Colonic mucosa (tissue), 4 donors: ENCODE measurements at regions not wholly inside any gene's neighbourhood (a gene's known extent, or its start where the extent isn't known, plus 50 kb on each side); places are given as distances from the start of the nearest gene placed in this dataset.

ENCODE experiments used
- DNase-seq: peaks from one replicate; pipeline ENCODE4 v3.0.0-alpha.2; 2020
- H3K27ac ChIP-seq: fragments of 200-600 bp; one replicate; pipeline ENCODE4 v1.8.0; 2021
- H3K27me3 ChIP-seq: fragments of 200-600 bp; one replicate; pipeline ENCODE4 v1.8.0; 2021
- H3K36me3 ChIP-seq: fragments of 200-600 bp; one replicate; pipeline ENCODE4 v1.8.0; 2021
- H3K4me1 ChIP-seq: fragments of 200-600 bp; one replicate; pipeline ENCODE4 v1.8.0; 2021; ENCODE audit warnings: mild to moderate bottlenecking
- H3K4me3 ChIP-seq: fragments of 200-600 bp; one replicate; pipeline ENCODE4 v1.8.0; 2021
- H3K9ac ChIP-seq, 2 donors: one replicate each; pipeline ENCODE4 v1.7.0; 2013; ENCODE audit warnings: control low read depth in 2 of 2, low read depth in 2 of 2, low read length in 2 of 2
- H3K9me3 ChIP-seq: fragments of 200-600 bp; one replicate; pipeline ENCODE4 v1.8.0; 2021
- intact Hi-C: fragments of 100-400 bp; cut with DNase I; formaldehyde crosslinking; loops from one replicate; pipeline ENCODE4 v1.14.1; 2022
- TF ChIP-seq, protein P1 (sequence below): fragments of 200-600 bp; IDR thresholded peaks from one replicate; pipeline ENCODE4 v1.8.0; 2022; ENCODE audit warnings: antibody characterized with exemption, mild to moderate bottlenecking
- donor health status: healthy.
- donor health status: DM: no; HTN: no; CAD: no.
- donor health status: DM: no; HTN: no; CAD: no.

DNA sequence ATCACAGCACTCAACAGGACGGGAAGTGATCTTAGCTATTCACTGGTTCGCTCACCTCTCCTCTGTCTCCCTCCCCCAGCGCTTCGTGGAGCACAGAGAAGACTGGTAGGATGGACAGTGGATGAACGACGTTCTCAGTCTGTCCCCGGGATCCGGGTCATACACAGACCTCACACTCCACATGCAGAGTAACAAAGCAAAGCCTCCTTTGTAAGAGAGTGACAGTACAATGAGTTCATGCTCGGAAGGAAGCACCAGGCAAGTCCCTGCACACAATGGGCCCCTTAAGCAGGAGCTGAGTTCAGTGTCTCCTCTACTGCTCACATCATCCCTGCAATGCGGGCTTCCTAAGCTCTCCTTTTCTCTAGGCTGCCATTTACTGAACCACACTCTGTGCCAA, 356.9 kb downstream of the C16orf95 start:
- no peak overlapping the region for H3K9ac ChIP-seq
- intact Hi-C loops = no loop called here
- H3K36me3 ChIP-seq = no peaks in the 10 kb centered on the region
- DNase-seq = no peak
- TF ChIP-seq, protein P1, sequence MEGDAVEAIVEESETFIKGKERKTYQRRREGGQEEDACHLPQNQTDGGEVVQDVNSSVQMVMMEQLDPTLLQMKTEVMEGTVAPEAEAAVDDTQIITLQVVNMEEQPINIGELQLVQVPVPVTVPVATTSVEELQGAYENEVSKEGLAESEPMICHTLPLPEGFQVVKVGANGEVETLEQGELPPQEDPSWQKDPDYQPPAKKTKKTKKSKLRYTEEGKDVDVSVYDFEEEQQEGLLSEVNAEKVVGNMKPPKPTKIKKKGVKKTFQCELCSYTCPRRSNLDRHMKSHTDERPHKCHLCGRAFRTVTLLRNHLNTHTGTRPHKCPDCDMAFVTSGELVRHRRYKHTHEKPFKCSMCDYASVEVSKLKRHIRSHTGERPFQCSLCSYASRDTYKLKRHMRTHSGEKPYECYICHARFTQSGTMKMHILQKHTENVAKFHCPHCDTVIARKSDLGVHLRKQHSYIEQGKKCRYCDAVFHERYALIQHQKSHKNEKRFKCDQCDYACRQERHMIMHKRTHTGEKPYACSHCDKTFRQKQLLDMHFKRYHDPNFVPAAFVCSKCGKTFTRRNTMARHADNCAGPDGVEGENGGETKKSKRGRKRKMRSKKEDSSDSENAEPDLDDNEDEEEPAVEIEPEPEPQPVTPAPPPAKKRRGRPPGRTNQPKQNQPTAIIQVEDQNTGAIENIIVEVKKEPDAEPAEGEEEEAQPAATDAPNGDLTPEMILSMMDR = no peak
- no peak overlapping the region for H3K27ac ChIP-seq
- H3K27me3 ChIP-seq = no peaks in the 10 kb centered on the region
- no peaks in the 10 kb centered on the region for H3K9me3 ChIP-seq
- no peaks in the 10 kb centered on the region for H3K4me1 ChIP-seq
- H3K4me3 ChIP-seq = no peak overlapping the region

DNA sequence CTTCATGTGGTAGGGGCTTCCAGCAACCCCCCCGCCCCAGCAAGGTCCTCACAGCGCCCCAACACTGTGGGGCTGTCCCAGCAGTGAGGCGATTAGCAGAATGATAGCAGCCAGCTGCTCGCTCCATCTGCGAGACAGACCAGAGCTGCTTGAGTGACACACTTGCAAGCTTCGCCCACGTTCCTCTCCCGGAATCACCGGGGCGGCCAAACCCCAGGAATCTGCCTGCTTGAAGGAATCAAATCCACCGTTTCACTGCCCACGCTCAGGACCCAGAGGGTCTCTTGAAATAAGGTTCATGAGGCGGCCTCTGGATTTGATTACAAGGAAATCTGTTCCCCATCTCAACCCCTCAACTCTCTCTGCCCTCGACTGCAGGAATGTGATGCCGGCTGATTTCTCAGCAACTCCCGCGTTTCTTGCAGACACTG, 356.0 kb downstream of the C16orf95 start:
- H3K27me3 ChIP-seq = no peaks in the 10 kb centered on the region
- no peak for DNase-seq

DNA sequence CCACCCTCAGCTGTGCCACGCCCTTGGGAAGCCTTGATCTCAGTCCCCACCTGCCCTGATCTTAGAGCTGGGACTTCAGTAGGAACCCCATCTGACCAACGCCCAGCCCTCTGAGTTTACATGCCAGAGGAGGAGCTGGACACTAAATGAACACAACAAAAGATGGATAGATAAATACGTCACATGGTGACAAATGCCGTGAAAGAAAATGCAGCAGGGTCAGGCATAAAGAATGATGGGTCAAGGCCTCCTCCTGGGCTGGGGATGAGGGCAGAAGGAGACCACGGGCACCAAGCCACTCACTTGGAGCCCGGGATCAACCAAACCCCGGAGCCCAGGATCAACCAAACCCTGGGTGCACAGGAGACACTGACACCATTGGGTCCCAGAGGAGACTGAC, 354.9 kb downstream of the C16orf95 start:
- Histone ChIP-seq H3K9ac (no peak overlapping the region), H3K36me3 (no peaks in the 10 kb centered on the region), H3K27me3 (no peaks in the 10 kb centered on the region), H3K4me3 (no peak overlapping the region), H3K4me1 (no peaks in the 10 kb centered on the region), H3K27ac (no peak overlapping the region), H3K9me3 (no peaks in the 10 kb centered on the region)
- DNase-seq = no peak
- intact Hi-C loops = no loop called here
- TF ChIP-seq, protein P1 = no peak

More for the DNA sequence above, 356.0 kb downstream of the C16orf95 start:
- Histone ChIP-seq H3K9me3 (no peaks in the 10 kb centered on the region), H3K27ac (no peak overlapping the region), H3K4me1 (no peaks in the 10 kb centered on the region), H3K9ac (no peak overlapping the region), H3K36me3 (no peaks in the 10 kb centered on the region), H3K4me3 (no peak overlapping the region)
- TF ChIP-seq, protein P1 = no peak
- intact Hi-C loops = no loop called here

DNA sequence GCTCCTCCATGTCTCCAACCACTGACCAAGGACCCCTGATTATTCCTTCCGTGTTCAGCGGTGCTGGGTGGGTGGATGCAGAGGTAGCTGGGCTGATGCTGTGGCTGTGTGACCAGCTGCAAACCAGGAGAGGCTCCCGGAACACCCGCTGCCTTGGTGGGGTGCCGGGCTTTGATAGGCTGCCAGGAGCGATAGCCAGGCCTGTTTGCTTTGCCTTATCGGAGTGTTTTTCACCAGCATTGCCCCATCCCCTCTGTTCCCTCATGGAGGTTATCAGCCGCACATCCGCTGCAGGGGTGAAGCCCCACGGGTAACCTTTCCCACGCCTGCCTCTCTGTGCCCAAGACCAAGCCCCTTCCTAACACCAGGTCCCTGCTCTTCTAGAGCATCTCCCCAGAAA, 354.3 kb downstream of the C16orf95 start:
- intact Hi-C loops = no loop called here
- TF ChIP-seq, protein P1 = no peak
- H3K4me1 ChIP-seq = no peaks in the 10 kb centered on the region
- no peaks in the 10 kb centered on the region for H3K36me3 ChIP-seq
- H3K4me3 ChIP-seq = no peak overlapping the region
- H3K9ac ChIP-seq = no peak overlapping the region
- H3K27ac ChIP-seq = no peak overlapping the region
- no peaks in the 10 kb centered on the region for H3K9me3 ChIP-seq
- DNase-seq = no peak
- no peaks in the 10 kb centered on the region for H3K27me3 ChIP-seq

DNA sequence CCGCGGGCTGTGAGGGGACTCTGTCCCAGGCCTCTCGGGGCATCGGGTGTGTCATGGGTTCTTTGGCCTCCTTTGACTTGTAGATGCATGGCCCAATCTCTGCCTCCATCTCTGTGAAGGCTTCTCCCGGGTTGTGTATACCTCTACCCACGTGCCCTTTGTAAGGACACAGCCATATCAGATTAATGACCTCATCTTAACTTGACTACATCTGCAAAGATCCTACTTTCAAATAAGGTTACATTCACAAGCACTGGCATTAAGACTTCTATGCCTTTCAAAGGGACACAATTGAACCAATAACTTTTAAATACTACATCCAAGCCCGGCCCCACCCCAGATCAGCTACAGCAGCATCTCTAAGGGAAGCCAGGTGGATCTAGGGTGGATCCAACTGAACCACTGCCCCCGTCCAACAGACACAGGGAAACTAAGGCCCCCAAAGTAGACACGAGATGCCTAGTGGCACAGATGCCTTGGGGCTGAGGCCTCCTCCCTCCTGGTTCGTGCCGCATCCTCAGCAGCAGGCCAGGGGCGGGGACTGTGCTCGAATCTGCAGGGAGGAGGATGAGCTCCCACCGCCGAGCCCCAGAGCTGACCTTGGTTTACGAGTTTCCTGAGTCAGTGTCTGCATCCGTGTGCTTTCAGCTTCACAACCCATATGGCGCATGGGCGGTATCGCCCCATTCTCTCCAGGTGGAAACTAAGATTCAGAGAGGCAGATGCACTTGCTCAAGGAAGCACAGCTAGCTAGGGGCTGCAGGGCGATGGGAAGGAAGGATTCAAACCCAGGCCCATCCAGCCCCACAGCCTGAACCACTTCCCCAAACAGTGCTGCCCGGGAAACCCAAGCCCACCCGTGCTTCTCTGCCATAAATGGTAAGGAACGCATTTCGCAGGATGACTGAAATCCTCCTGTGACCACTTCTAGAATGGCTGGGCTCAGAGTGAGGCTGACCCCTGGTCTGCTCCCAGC, 353.3 kb downstream of the C16orf95 start:
- no peak overlapping the region for H3K9ac ChIP-seq
- H3K36me3 ChIP-seq = no peaks in the 10 kb centered on the region
- no peak for DNase-seq
- H3K27me3 ChIP-seq = no peaks in the 10 kb centered on the region
- no peaks in the 10 kb centered on the region for H3K9me3 ChIP-seq
- intact Hi-C loops = no loop called here
- no peaks in the 10 kb centered on the region for H3K4me1 ChIP-seq
- no peak overlapping the region for H3K27ac ChIP-seq
- TF ChIP-seq, protein P1 = no peak
- no peak overlapping the region for H3K4me3 ChIP-seq
